ENCODE measurements at regions not wholly inside any gene's neighbourhood (a gene's known extent, or its start where the extent isn't known, plus 50 kb on each side); places are given as distances from the start of the nearest gene placed in this dataset.

- intact Hi-C loops (cut with micrococcal nuclease; ENCODE audit: unreplicated experiment), result no loop called here
- Histone ChIP-seq H3K36me3 (ENCODE audit: control insufficient read depth, insufficient read depth, low read length) (no peaks in the 10 kb centered on the region), H3K4me3 (ENCODE audit: low read depth, low read length) (no peak overlapping the region), H3K27me3 (replicated peaks; ENCODE audit: control insufficient read depth, insufficient read depth, low read length) (no peaks in the 10 kb centered on the region), H3K9me3 (no peaks in the 10 kb centered on the region), H3K4me1 (no peaks in the 10 kb centered on the region)
- no TSS peak for BruUV-seq (replicated peaks)
- no peak overlapping the region for H3K4me3 Mint-ChIP-seq (ENCODE audit: unreplicated experiment)
- H3K27me3 Mint-ChIP-seq (ENCODE audit: insufficient read depth, unreplicated experiment), result no peaks in the 10 kb centered on the region
- H3K36me3 Mint-ChIP-seq (ENCODE audit: insufficient read depth, unreplicated experiment), result no peaks in the 10 kb centered on the region
- POLR2A ChIA-PET, result no interaction called here
- no peak for DNase-seq
- no peaks in the 10 kb centered on the region for H3K9me3 Mint-ChIP-seq (ENCODE audit: unreplicated experiment)
- CTCF ChIA-PET, result no interaction called here
- no peak overlapping the region for H3K27ac Mint-ChIP-seq (ENCODE audit: unreplicated experiment)
- no peaks in the 10 kb centered on the region for H3K4me1 Mint-ChIP-seq (ENCODE audit: low read depth, unreplicated experiment)
- TF ChIP-seq CTCF (IDR thresholded peaks at IDR 0.05; ENCODE audit: insufficient read depth in 1 of 2, low read depth in 1 of 2, low read length in 1 of 2, severe bottlenecking in 1 of 2, unreplicated experiment in 1 of 2), result no peak
These were observed 746.0 kb upstream of the CDH2 start for GRCh38 chr18:28922936-28923335.

- no peaks in the 10 kb centered on the region for H3K9me3 Mint-ChIP-seq (ENCODE audit: unreplicated experiment)
- POLR2A ChIA-PET, result no interaction called here
- no peaks in the 10 kb centered on the region for H3K36me3 ChIP-seq (ENCODE audit: control insufficient read depth, insufficient read depth, low read length)
These were observed 739.5 kb upstream of the CDH2 start for GRCh38 chr18:28916456-28916855.

GRCh38 chr18:28905509-28905908, 728.6 kb upstream of the CDH2 start:
- no TSS peak for BruUV-seq (replicated peaks)
- H3K27ac Mint-ChIP-seq (ENCODE audit: unreplicated experiment), result no peak overlapping the region
- POLR2A ChIA-PET, result no interaction called here

More at GRCh38 chr18:28916456-28916855, 739.5 kb upstream of the CDH2 start:
- TF ChIP-seq CTCF (IDR thresholded peaks at IDR 0.05; ENCODE audit: insufficient read depth in 1 of 2, low read depth in 1 of 2, low read length in 1 of 2, severe bottlenecking in 1 of 2, unreplicated experiment in 1 of 2), result no peak
- DNase-seq, result no peak
- Histone ChIP-seq H3K27me3 (replicated peaks; ENCODE audit: control insufficient read depth, insufficient read depth, low read length) (no peaks in the 10 kb centered on the region), H3K4me3 (ENCODE audit: low read depth, low read length) (no peak overlapping the region), H3K9me3 (no peaks in the 10 kb centered on the region), H3K4me1 (no peaks in the 10 kb centered on the region)
- CTCF ChIA-PET, result no interaction called here
- no peaks in the 10 kb centered on the region for H3K36me3 Mint-ChIP-seq (ENCODE audit: insufficient read depth, unreplicated experiment)
- no peaks in the 10 kb centered on the region for H3K27me3 Mint-ChIP-seq (ENCODE audit: insufficient read depth, unreplicated experiment)
- H3K27ac Mint-ChIP-seq (ENCODE audit: unreplicated experiment), result no peak overlapping the region
- BruUV-seq (replicated peaks), result no TSS peak
- no peaks in the 10 kb centered on the region for H3K4me1 Mint-ChIP-seq (ENCODE audit: low read depth, unreplicated experiment)
- intact Hi-C loops (cut with micrococcal nuclease; ENCODE audit: unreplicated experiment), result no loop called here
- H3K4me3 Mint-ChIP-seq (ENCODE audit: unreplicated experiment), result no peak overlapping the region

More at GRCh38 chr18:28905509-28905908, 728.6 kb upstream of the CDH2 start:
- Histone ChIP-seq H3K9me3 (no peaks in the 10 kb centered on the region), H3K4me1 (no peaks in the 10 kb centered on the region), H3K27me3 (replicated peaks; ENCODE audit: control insufficient read depth, insufficient read depth, low read length) (no peaks in the 10 kb centered on the region; the same call in 1 of the 2 replicates), H3K36me3 (ENCODE audit: control insufficient read depth, insufficient read depth, low read length) (no peaks in the 10 kb centered on the region), H3K4me3 (ENCODE audit: low read depth, low read length) (no peak overlapping the region)
- no peaks in the 10 kb centered on the region for H3K4me1 Mint-ChIP-seq (ENCODE audit: low read depth, unreplicated experiment)
- no peaks in the 10 kb centered on the region for H3K9me3 Mint-ChIP-seq (ENCODE audit: unreplicated experiment)
- no peak for DNase-seq
- CTCF ChIA-PET, result no interaction called here
- no peak overlapping the region for H3K4me3 Mint-ChIP-seq (ENCODE audit: unreplicated experiment)
- no peaks in the 10 kb centered on the region for H3K36me3 Mint-ChIP-seq (ENCODE audit: insufficient read depth, unreplicated experiment)
- peaks cover 3% of the 10 kb centered on the region for H3K27me3 Mint-ChIP-seq (ENCODE audit: insufficient read depth, unreplicated experiment)
- TF ChIP-seq CTCF (IDR thresholded peaks at IDR 0.05; ENCODE audit: insufficient read depth in 1 of 2, low read depth in 1 of 2, low read length in 1 of 2, severe bottlenecking in 1 of 2, unreplicated experiment in 1 of 2), result no peak
- intact Hi-C loops (cut with micrococcal nuclease; ENCODE audit: unreplicated experiment), result no loop called here
